ENCODE measurements at regions not wholly inside any gene's neighbourhood (a gene's known extent, or its start where the extent isn't known, plus 50 kb on each side); places are given as distances from the start of the nearest gene placed in this dataset.

- DNase-seq, result no peak
- no peaks in the 10 kb centered on the region for H3K36me3 ChIP-seq
- no peaks in the 10 kb centered on the region for H3K27me3 ChIP-seq
- no peak overlapping the region for H3K4me3 ChIP-seq
- no peak overlapping the region for H3K27ac ChIP-seq
- peaks cover 0 to 5% (median 0%) of the 10 kb centered on the region in 4 donors for H3K9me3 ChIP-seq
- TF ChIP-seq POLR2A (IDR thresholded peaks at IDR 0.05) (no peak), CTCF (IDR thresholded peaks at IDR 0.05) (no peak)
- no peaks in the 10 kb centered on the region for H3K4me1 ChIP-seq
Measured at GRCh38 chr10:70974351-70974901, 86.1 kb upstream of the PCBD1 start.

GRCh38 chr10:70974920-70975319 lies 86.6 kb upstream of the PCBD1 start:
- Histone ChIP-seq H3K36me3 (no peaks in the 10 kb centered on the region), H3K27me3 (no peaks in the 10 kb centered on the region), H3K27ac (no peak overlapping the region), H3K4me1 (no peaks in the 10 kb centered on the region), H3K9me3 (peaks cover 0 to 5% (median 0%) of the 10 kb centered on the region in 4 donors), H3K4me3 (no peak overlapping the region)
- TF ChIP-seq CTCF (IDR thresholded peaks at IDR 0.05), result no peak
- TF ChIP-seq POLR2A (IDR thresholded peaks at IDR 0.05), result no peak
- DNase-seq, result no peak

- Histone ChIP-seq H3K27ac (no peak overlapping the region), H3K4me3 (no peak overlapping the region), H3K9me3 (peaks cover 0 to 5% (median 0%) of the 10 kb centered on the region in 4 donors), H3K4me1 (no peaks in the 10 kb centered on the region), H3K36me3 (no peaks in the 10 kb centered on the region), H3K27me3 (no peaks in the 10 kb centered on the region)
- DNase-seq, result no peak
- TF ChIP-seq CTCF (IDR thresholded peaks at IDR 0.05) (no peak), POLR2A (IDR thresholded peaks at IDR 0.05) (no peak)
Measured at GRCh38 chr10:70976063-70976695, 87.8 kb upstream of the PCBD1 start.

GRCh38 chr10:70977625-70978024 lies 89.3 kb upstream of the PCBD1 start:
- no peaks in the 10 kb centered on the region for H3K36me3 ChIP-seq
- no peaks in the 10 kb centered on the region for H3K27me3 ChIP-seq
- H3K9me3 ChIP-seq, result no peaks in the 10 kb centered on the region
- DNase-seq, result peak in 1 of 3 donors; percentile 29
- no peak overlapping the region for H3K4me3 ChIP-seq
- no peaks in the 10 kb centered on the region for H3K4me1 ChIP-seq
- no peak overlapping the region for H3K27ac ChIP-seq
- TF ChIP-seq POLR2A (IDR thresholded peaks at IDR 0.05), result no peak
- TF ChIP-seq CTCF (IDR thresholded peaks at IDR 0.05), result no peak

- Histone ChIP-seq H3K27me3 (no peaks in the 10 kb centered on the region), H3K9me3 (no peaks in the 10 kb centered on the region), H3K27ac (no peak overlapping the region), H3K36me3 (no peaks in the 10 kb centered on the region), H3K4me3 (no peak overlapping the region), H3K4me1 (no peaks in the 10 kb centered on the region)
- TF ChIP-seq POLR2A (IDR thresholded peaks at IDR 0.05), result no peak
- no peak for TF ChIP-seq CTCF (IDR thresholded peaks at IDR 0.05)
- peak in 1 of 3 donors; percentile 28 for DNase-seq
Measured at GRCh38 chr10:70978181-70978580, 89.8 kb upstream of the PCBD1 start.
